H9 (cell line): ENCODE measurements at regions not wholly inside any gene's neighbourhood (a gene's known extent, or its start where the extent isn't known, plus 50 kb on each side); places are given as distances from the start of the nearest gene placed in this dataset.

ENCODE experiments used
- DNase-seq: peaks from one replicate; pipeline ENCODE4 v3.0.0-alpha.2; 2017
- H2AFZ ChIP-seq: one replicate; pipeline ENCODE4 v1.6.1; 2013; ENCODE audit warnings: mild to moderate bottlenecking, low read length, control low read depth, moderate library complexity
- H2AK5ac ChIP-seq: 2 replicates; pipeline ENCODE4 v1.6.1; 2013; ENCODE audit warnings: low read length, control low read depth, mixed read lengths; ENCODE audit not compliant: insufficient read length
- H2BK120ac ChIP-seq: one replicate; pipeline ENCODE4 v1.6.1; 2013; ENCODE audit warnings: low read depth, mild to moderate bottlenecking, low read length, control low read depth, inconsistent platforms; ENCODE audit not compliant: poor library complexity, severe bottlenecking
- H2BK12ac ChIP-seq: 2 replicates; pipeline ENCODE4 v1.6.1; 2013; ENCODE audit warnings: low read length, control low read depth, mixed read lengths, low read depth; ENCODE audit not compliant: insufficient read length
- H2BK15ac ChIP-seq: 2 replicates; pipeline ENCODE4 v1.6.1; 2013; ENCODE audit warnings: low read depth, low read length, control low read depth
- H2BK20ac ChIP-seq: one replicate; pipeline ENCODE4 v1.6.1; 2013; ENCODE audit warnings: low read depth, mild to moderate bottlenecking, low read length, control low read depth, inconsistent platforms; ENCODE audit not compliant: poor library complexity, severe bottlenecking
- H2BK5ac ChIP-seq: 2 replicates; pipeline ENCODE4 v1.6.1; 2013; ENCODE audit warnings: low read length, control low read depth, mixed read lengths; ENCODE audit not compliant: insufficient read length
- H3K14ac ChIP-seq: 2 replicates; pipeline ENCODE4 v1.6.1; 2013; ENCODE audit warnings: low read length, control low read depth; ENCODE audit not compliant: insufficient read depth
- H3K18ac ChIP-seq: 2 replicates; pipeline ENCODE4 v1.6.1; 2013; ENCODE audit warnings: low read depth, mild to moderate bottlenecking, mixed read lengths, low read length, control low read depth; ENCODE audit not compliant: insufficient read length
- H3K23ac ChIP-seq: 2 replicates; pipeline ENCODE4 v1.6.1; 2013; ENCODE audit warnings: low read length, control low read depth, mixed read lengths, low read depth; ENCODE audit not compliant: insufficient read length
- H3K23me2 ChIP-seq: 2 replicates; pipeline ENCODE4 v1.6.1; 2013; ENCODE audit warnings: low read depth, mild to moderate bottlenecking, mixed read lengths, low read length, control low read depth; ENCODE audit not compliant: insufficient read length, poor library complexity, severe bottlenecking
- H3K27ac ChIP-seq: 2 replicates; pipeline ENCODE4 v1.5.1; 2013; ENCODE audit warnings: low read length, control low read depth, mixed read lengths, low read depth; ENCODE audit not compliant: insufficient read length
- H3K27me3 ChIP-seq: 2 replicates; pipeline ENCODE4 v1.6.1; 2013; ENCODE audit warnings: low read length, control low read depth, inconsistent platforms; ENCODE audit not compliant: insufficient read depth
- H3K4ac ChIP-seq: 2 replicates; pipeline ENCODE4 v1.6.1; 2013; ENCODE audit warnings: low read depth, mild to moderate bottlenecking, control low read depth, inconsistent platforms, low read length, moderate library complexity
- H3K4me1 ChIP-seq: 2 replicates; pipeline ENCODE4 v1.6.1; 2013; ENCODE audit warnings: low read length, control low read depth, inconsistent platforms; ENCODE audit not compliant: insufficient read depth
- H3K4me2 ChIP-seq: 2 replicates; pipeline ENCODE4 v1.6.1; 2013; ENCODE audit warnings: low read length, control low read depth, mixed read lengths; ENCODE audit not compliant: insufficient read length, insufficient read depth
- H3K56ac ChIP-seq: 2 replicates; pipeline ENCODE4 v1.6.1; 2013; ENCODE audit warnings: low read depth, mild to moderate bottlenecking, mixed read lengths, low read length, control low read depth; ENCODE audit not compliant: insufficient read length
- H3K79me1 ChIP-seq: 2 replicates; pipeline ENCODE4 v1.6.1; 2013; ENCODE audit warnings: low read depth, mild to moderate bottlenecking, moderate library complexity, low read length, control low read depth, inconsistent platforms; ENCODE audit not compliant: insufficient read depth, poor library complexity, severe bottlenecking
- H3K79me2 ChIP-seq: 2 replicates; pipeline ENCODE4 v1.6.1; 2013; ENCODE audit warnings: low read length, control low read depth, inconsistent platforms; ENCODE audit not compliant: insufficient read depth
- H3K9ac ChIP-seq: 2 replicates; pipeline ENCODE4 v1.6.1; 2013; ENCODE audit warnings: low read length, control low read depth, mixed read lengths; ENCODE audit not compliant: insufficient read length; ENCODE audit errors: extremely low read depth
- H3K9me3 ChIP-seq: one replicate; pipeline ENCODE4 v1.6.1; 2013; ENCODE audit warnings: low read depth, low read length, inconsistent platforms; ENCODE audit not compliant: control insufficient read depth
- H3T11ph ChIP-seq: one replicate; pipeline ENCODE4 v1.6.1; 2013; ENCODE audit warnings: mild to moderate bottlenecking, low read length, control low read depth, inconsistent platforms
- H4K20me1 ChIP-seq: one replicate; pipeline ENCODE4 v1.6.1; 2013; ENCODE audit not compliant: control insufficient read depth, insufficient read length, insufficient read depth
- H4K5ac ChIP-seq: 2 replicates; pipeline ENCODE4 v1.6.1; 2013; ENCODE audit warnings: low read depth, mild to moderate bottlenecking, mixed read lengths, low read length, control low read depth; ENCODE audit not compliant: insufficient read length
- H4K8ac ChIP-seq: replicated peaks from 2 replicates; pipeline ENCODE4 v1.6.1; 2013; ENCODE audit warnings: low read length, control low read depth, mixed read lengths, low read depth; ENCODE audit not compliant: insufficient read length
- H4K91ac ChIP-seq: 2 replicates; pipeline ENCODE4 v1.6.1; 2013; ENCODE audit warnings: low read depth, mild to moderate bottlenecking, moderate library complexity, mixed read lengths, low read length, control low read depth; ENCODE audit not compliant: insufficient read length
- H3K27ac Mint-ChIP-seq, 3 experiments: 2 replicates in 2 of 3; 3 replicates in 1 of 3; pipeline ENCODE4 v1.8.0; 2020 to 2021; ENCODE audit warnings: mixed read lengths in 3 of 3, mild to moderate bottlenecking in 1 of 3, moderate library complexity in 1 of 3
- H3K27me3 Mint-ChIP-seq: 2 replicates; pipeline ENCODE4 v1.8.0; 2021; ENCODE audit warnings: low read depth, mild to moderate bottlenecking, moderate library complexity, mixed read lengths
- H3K36me3 Mint-ChIP-seq, 3 experiments: 2 replicates in 2 of 3; 3 replicates in 1 of 3; pipeline ENCODE4 v1.8.0; 2020 to 2021; ENCODE audit warnings: low read depth in 3 of 3, mixed read lengths in 3 of 3; ENCODE audit not compliant: insufficient read depth in 1 of 3
- H3K4me1 Mint-ChIP-seq, 2 experiments: 2 replicates each; pipeline ENCODE4 v1.8.0; 2020; ENCODE audit warnings: mixed read lengths in 2 of 2
- H3K4me3 Mint-ChIP-seq, 2 experiments: 2 replicates in 1 of 2; 3 replicates in 1 of 2; pipeline ENCODE4 v1.8.0; 2020 to 2021; ENCODE audit warnings: mild to moderate bottlenecking in 2 of 2, mixed read lengths in 2 of 2, moderate library complexity in 1 of 2
- H3K9me3 Mint-ChIP-seq, 2 experiments: 2 replicates in 1 of 2; 3 replicates in 1 of 2; pipeline ENCODE4 v1.8.0; 2020; ENCODE audit warnings: mild to moderate bottlenecking in 2 of 2, mixed read lengths in 2 of 2, moderate library complexity in 1 of 2
- WGBS: extraction: QIAGEN DNeasy Blood & Tissue Kit; methylation state at CpG from one replicate; pipeline ENCODE4 v1.1.7; 2013; ENCODE audit warnings: missing lambda C conversion rate, low lambda C conversion rate, mixed read lengths; ENCODE audit not compliant: insufficient read length; ENCODE audit errors: extremely low coverage; 5-methylcytosine and 5-hydroxymethylcytosine counted together
- TF ChIP-seq, protein P1 (sequence below): fragments of 200-600 bp; sonication (generic); conservative IDR thresholded peaks from 3 replicates; pipeline ENCODE4 v1.8.0; 2021; ENCODE audit warnings: antibody characterized with exemption, mild to moderate bottlenecking

DNA sequence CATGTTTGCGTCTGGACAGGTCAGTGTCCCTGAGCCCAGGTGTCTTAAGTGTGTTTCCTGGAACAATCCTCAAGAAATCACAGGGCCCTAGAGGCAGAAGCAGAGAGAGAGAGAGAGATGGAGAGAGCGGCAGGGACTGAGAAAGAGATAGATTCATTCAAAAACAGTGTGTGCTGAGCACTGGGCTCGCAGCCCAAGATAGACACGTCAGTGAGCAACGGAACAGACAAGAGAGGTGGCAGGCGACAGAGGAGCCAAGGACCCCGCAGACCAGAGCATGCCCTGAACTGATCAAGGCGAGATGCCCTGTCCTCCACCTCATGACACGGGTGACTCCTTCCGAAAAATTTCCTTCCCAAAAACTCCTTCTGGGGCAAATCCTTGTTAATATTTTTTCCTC is 362.0 kb upstream of the SULF2 start:
- no peak overlapping the region for H3K23ac ChIP-seq
- no peak overlapping the region for H4K8ac ChIP-seq
- H3K4ac ChIP-seq, result no peak overlapping the region
- no peaks in the 10 kb centered on the region for H3K9me3 ChIP-seq
- H3K79me1 ChIP-seq, result no peaks in the 10 kb centered on the region
- no peak overlapping the region for H2BK5ac ChIP-seq
- H3K27ac Mint-ChIP-seq, result peak overlapping the region in 1 of 3 experiments; percentile 1; a peak in 1 of 7 replicates
- no peaks in the 10 kb centered on the region for H3K4me1 ChIP-seq
- H3K4me2 ChIP-seq, result no peak overlapping the region
- no peak overlapping the region for H3K4me3 Mint-ChIP-seq
- no peak overlapping the region for H3K56ac ChIP-seq
- WGBS, result no CpG with 5 or more reads among the region's 10 CpGs
- H3K79me2 ChIP-seq, result no peaks in the 10 kb centered on the region
- H3K27me3 ChIP-seq, result no peaks in the 10 kb centered on the region
- H3K4me1 Mint-ChIP-seq, result peaks cover 34 to 41% of the 10 kb centered on the region in 2 experiments
- no peak overlapping the region for H3T11ph ChIP-seq
- peaks cover 0 to under 1% of the 10 kb centered on the region in 2 experiments; a peak in 1 of 5 replicates for H3K9me3 Mint-ChIP-seq
- H2BK15ac ChIP-seq, result no peak overlapping the region
- TF ChIP-seq, protein P1, sequence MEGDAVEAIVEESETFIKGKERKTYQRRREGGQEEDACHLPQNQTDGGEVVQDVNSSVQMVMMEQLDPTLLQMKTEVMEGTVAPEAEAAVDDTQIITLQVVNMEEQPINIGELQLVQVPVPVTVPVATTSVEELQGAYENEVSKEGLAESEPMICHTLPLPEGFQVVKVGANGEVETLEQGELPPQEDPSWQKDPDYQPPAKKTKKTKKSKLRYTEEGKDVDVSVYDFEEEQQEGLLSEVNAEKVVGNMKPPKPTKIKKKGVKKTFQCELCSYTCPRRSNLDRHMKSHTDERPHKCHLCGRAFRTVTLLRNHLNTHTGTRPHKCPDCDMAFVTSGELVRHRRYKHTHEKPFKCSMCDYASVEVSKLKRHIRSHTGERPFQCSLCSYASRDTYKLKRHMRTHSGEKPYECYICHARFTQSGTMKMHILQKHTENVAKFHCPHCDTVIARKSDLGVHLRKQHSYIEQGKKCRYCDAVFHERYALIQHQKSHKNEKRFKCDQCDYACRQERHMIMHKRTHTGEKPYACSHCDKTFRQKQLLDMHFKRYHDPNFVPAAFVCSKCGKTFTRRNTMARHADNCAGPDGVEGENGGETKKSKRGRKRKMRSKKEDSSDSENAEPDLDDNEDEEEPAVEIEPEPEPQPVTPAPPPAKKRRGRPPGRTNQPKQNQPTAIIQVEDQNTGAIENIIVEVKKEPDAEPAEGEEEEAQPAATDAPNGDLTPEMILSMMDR, result no peak
- H2BK20ac ChIP-seq, result no peak overlapping the region
- no peaks in the 10 kb centered on the region for H4K20me1 ChIP-seq
- no peak overlapping the region for H4K5ac ChIP-seq
- H3K27me3 Mint-ChIP-seq, result peaks cover under 1% of the 10 kb centered on the region; the same call in 1 of the 2 replicates
- H2BK12ac ChIP-seq, result no peak overlapping the region
- H3K18ac ChIP-seq, result no peak overlapping the region
- no peak overlapping the region for H3K27ac ChIP-seq
- DNase-seq, result no peak
- H3K14ac ChIP-seq, result no peak overlapping the region
- H4K91ac ChIP-seq, result no peak overlapping the region
- no peak overlapping the region for H2AK5ac ChIP-seq
- no peaks in the 10 kb centered on the region; a peak in 2 of 7 replicates for H3K36me3 Mint-ChIP-seq
- H3K23me2 ChIP-seq, result no peaks in the 10 kb centered on the region
- no peak overlapping the region for H2BK120ac ChIP-seq
- H3K9ac ChIP-seq, result no peak overlapping the region
- H2AFZ ChIP-seq, result no peak overlapping the region
